ENCODE measurements at regions not wholly inside any gene's neighbourhood (a gene's known extent, or its start where the extent isn't known, plus 50 kb on each side); places are given as distances from the start of the nearest gene placed in this dataset.

- DNase-seq = no peak
These were observed 62.3 kb upstream of the NKX2-2 start for GRCh38 chr20:21575981-21576740.

DNA sequence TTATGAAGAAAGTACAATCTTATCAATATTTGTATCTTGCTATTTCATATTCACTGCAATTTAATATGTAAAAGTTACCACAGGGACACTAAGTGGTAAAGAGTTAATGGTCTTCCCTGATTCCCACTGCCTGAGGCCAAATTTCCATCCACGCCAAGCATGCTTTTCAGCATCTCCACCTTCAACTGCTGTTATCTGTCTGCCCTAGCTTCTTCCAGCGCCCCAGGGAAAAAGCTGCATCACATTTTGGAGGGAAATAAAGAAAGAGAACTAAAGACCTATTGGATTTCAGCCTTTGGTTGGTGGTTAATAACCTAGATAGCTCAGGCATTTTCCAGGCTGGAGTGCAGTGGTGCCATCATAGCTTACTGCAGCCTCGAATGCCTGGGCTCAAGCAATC lies 61.3 kb upstream of the NKX2-2 start:
- no peak for DNase-seq

- DNase-seq = no peak
These were observed 60.6 kb upstream of the NKX2-2 start for GRCh38 chr20:21574443-21574842.

- DNase-seq = no peak
These were observed 59.4 kb upstream of the NKX2-2 start for GRCh38 chr20:21573259-21573658.

DNA sequence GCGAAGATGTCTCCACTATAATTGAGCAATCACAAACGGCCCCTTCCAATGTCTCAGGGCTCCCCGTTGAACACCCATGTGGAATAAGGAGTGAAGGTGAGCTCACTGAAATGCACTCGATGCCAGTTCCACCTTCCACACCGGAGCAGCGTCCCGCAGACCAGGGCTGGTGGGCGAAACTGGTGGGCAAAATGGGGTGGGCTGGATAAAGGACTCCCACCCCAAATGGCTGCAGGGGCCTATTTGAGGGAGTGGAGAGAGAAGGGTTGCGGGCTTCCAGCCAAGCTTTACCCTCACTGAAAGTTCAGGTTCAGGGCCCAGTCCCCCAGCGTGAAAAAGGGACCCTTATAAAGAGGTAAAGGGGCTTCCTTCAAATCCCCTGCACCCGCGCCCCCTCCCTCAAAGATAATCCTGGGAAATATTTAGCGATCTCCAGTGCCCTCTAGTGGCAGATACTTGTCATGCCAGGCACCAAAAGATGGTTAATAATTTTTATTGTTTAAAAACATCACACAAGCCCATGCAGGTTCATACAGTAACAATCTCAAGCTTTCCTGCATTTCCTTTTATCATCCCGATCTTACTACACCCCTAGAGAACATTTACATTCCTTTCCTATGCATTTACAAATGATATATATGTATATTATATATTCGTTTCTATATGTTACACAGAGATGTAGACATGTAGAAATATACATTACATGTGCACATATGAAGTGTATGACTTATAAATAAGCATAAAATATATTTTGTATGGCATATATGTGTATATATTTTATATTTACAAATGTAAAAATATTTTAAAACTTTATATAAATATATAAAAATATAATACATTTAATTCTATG lies 58.2 kb upstream of the NKX2-2 start:
- peak; percentile 21 for DNase-seq

GRCh38 chr20:21570285-21570992 lies 56.6 kb upstream of the NKX2-2 start:
- no peak for DNase-seq

GRCh38 chr20:21569586-21569985 lies 55.7 kb upstream of the NKX2-2 start:
- DNase-seq = no peak

DNA sequence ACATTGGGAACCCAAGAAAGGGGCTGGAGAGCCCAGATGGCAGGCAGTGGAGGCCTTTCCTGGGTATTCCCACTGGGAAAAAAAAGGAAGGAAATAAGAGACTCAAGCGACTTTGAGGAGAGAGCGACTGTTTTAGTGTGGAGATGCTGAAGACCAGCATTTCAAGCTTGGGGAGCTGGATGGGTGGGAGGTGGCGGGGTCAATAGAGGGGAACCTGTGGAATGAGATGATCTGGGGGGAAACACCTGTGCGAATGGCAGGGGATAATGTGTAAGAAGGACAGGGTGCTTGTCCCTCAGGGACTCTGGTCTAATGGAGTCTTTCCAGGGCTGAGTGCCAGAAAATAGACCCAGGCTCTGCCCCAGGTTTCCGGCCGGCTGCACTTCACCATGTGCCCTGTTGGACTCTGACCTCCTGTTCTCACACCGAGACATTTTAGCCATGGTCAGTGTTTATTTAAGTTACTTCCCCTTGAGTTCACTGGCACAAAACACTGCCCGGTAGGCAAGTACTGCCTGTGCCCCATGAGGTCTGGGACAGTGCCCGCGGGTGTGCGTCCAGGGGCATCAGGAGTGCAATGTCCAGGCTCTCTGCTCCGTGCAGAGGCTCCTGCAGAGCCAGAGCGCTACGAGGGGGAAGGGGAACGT lies 50.4 kb upstream of the NKX2-2 start:
- DNase-seq = no peak

Measured in suppressor macrophage treated with lipopolysaccharide for 4 hours (primary cell).